ENCODE measurements at regions not wholly inside any gene's neighbourhood (a gene's known extent, or its start where the extent isn't known, plus 50 kb on each side); places are given as distances from the start of the nearest gene placed in this dataset.

DNA sequence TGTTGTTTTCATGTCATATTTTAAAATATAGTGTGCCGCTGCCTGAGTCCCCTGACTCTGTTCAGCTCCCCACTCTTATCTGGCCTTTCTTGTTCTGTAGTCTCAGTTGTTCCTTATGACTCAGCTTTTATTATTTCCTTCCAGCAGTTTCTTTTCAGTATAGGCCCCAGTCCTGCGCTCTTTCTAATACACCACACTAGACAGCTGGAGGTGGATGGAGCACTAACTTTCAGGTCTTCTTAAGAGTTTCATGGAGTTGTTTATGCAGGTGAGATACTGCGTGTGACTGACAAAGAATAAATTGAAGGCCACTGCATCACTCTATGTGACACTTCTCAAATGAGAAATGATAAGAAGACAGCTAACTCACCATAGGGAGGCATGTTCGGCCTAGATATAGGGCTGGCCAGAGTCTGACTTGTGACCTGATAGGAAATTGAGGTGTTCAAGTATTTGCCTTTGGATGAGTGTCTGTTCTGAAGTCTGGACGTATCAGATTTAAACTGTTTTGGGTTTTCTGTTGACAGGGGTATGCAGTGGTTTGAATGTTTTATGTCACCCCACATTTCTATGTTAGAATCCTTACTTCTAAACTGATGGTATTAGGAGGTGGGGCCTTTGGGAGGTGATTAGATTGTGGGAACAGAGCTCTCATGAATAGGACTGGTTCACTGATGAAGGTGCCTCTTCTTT, 60.8 kb upstream of the CLMN start:
- no peak for DNase-seq

DNA sequence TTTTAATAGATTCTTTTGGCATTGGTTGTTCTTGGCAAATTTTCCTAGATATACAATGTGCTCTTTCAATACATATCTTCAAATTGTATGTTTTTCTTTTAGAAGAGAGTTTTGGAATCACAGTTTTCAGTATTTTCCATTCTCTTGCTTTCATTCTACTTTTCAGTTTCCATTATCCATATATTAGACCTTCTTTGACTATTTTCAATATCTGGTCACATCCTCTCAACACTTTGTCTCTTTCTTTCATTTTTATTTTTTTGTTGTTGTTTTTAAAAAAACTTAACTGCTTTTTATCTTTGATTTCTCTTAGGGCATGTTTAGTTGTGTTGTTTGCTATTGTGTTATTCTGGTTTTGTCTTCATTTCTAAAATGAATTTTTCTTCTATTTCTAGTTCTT, 59.9 kb upstream of the CLMN start:
- DNase-seq, result no peak

DNA sequence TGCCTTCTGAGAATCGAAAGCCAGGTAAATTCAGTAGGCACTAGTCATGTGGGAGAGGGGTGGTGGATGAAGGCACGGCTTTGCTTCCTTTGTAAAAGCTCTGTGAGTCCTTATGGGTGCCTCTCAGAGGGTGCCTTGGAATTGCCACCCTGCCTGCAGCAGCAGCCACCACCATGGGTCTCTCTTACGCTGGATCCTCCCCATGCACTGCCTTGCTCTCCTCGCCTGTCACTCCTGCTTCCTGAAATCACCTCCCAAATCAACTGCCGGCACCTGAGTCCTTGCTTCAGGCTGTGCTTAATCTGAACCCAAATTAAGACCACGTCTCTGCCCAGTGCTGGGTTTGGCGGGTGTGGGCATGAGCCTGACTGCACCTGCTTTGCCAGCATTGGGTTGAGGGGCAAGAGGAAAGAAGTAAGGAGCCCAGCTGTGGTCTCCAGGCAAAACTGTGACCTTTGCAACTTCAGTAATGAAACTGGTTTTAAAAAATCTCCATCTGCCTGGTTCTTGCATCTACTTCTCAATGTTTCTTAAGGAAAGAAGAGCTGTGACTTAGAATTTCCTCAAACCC, 55.9 kb upstream of the CLMN start:
- DNase-seq, result no peak

DNA sequence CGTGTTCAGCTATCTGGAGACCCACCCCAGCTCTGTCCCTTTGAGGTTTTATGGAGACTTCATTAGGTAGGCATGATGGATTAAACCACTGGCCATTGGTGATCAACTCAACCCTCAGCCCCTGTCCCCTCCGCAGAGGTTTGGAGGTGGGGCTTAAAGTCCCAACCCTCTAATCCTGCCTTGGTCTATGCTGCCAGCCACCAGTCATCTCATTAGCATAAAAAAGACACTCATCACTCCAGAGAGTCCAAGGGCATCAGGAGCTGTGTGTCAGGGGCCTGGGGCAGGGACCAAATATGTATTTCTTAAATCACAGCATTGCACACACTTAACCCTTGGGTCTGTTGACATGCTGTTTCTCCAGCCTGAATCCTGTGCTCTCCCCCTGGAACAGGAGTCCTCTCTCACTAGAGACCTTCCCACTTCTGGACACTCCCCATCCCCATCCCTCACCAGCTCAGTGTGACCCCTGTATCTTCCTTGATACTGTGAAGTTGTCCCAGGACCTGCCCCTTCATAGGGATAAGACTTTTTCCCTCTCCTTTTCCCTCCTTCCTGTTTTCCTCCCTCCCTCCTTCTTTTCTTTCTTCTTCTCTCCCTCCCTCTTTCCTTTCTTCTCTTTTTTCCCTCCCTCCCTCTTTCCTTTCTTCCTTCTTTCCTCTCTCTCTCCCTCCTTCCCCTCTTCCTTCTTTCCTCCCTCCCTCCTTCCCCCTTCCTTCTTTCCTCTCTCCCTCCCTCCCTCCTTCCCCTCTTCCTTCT, 54.7 kb upstream of the CLMN start:
- DNase-seq, result no peak

DNA sequence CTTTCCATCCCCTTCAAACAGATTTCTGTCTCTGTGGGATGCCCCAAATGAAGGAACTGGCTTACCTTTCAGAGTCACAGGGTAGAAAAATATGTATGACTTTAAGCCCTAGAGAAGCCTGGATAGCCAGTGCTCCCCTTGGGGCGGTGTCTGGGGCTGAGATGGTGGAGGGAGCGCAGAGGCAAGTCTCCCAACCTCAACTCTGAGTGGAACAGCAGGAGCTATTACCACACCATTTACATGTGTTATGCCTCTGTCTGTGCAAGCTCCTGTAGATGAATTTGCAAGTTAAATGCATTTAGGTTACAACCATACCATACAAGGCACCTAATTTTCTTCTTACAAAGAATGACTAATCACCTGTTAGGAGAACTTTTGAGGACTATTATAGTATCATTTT, 50.4 kb upstream of the CLMN start:
- no peak for DNase-seq

Measured in amniotic stem cell (primary cell).